Keratinocyte (primary cell): ENCODE measurements at regions not wholly inside any gene's neighbourhood (a gene's known extent, or its start where the extent isn't known, plus 50 kb on each side); places are given as distances from the start of the nearest gene placed in this dataset.

ENCODE experiments used
- DNase-seq: peaks from one replicate; pipeline ENCODE4 v3.0.0-alpha.2; 2011; ENCODE audit warnings: low read depth, missing footprints, low spot score
- FAIRE-seq: peaks from 2 replicates; lab custom pipeline; 2011; peaks lifted over from hg19 to GRCh38; lab: Jason Lieb, UNC
- H2AFZ ChIP-seq: 2 replicates; pipeline ENCODE4 v1.6.0; 2012; ENCODE audit warnings: low read length, control low read depth, inconsistent platforms; ENCODE audit not compliant: control insufficient read depth
- H3K27ac ChIP-seq: 2 replicates; pipeline ENCODE4 v1.5.1; 2011; ENCODE audit warnings: low read length; ENCODE audit not compliant: control insufficient read depth, insufficient read depth
- H3K27me3 ChIP-seq: 3 replicates; pipeline ENCODE4 v1.6.0; 2011; ENCODE audit warnings: low read length; ENCODE audit not compliant: control insufficient read depth, insufficient read depth; ENCODE audit errors: extremely low read depth
- H3K36me3 ChIP-seq, 2 experiments: 2 replicates in 1 of 2; 3 replicates in 1 of 2; pipeline ENCODE4 v1.5.1; 2011; ENCODE audit warnings: low read length in 2 of 2, mild to moderate bottlenecking in 1 of 2; ENCODE audit not compliant: control insufficient read depth in 2 of 2, insufficient read depth in 2 of 2; ENCODE audit errors: extremely low read depth in 1 of 2
- H3K4me1 ChIP-seq: 3 replicates; pipeline ENCODE4 v1.5.1; 2011; ENCODE audit warnings: low read length; ENCODE audit not compliant: control insufficient read depth, insufficient read depth; ENCODE audit errors: extremely low read depth
- H3K4me2 ChIP-seq: 3 replicates; pipeline ENCODE4 v1.6.0; 2011; ENCODE audit warnings: low read depth, low read length; ENCODE audit not compliant: control insufficient read depth, insufficient read depth; ENCODE audit errors: extremely low read depth
- H3K4me3 ChIP-seq, 3 experiments: fragments of 200-600 bp in 1 of 3; sonication (generic) in 1 of 3; 2 replicates in 2 of 3; 3 replicates in 1 of 3; pipeline ENCODE4 v1.5.1; 2011 to 2016; ENCODE audit warnings: low read length in 3 of 3, mild to moderate bottlenecking in 3 of 3, control low read depth in 2 of 3, inconsistent platforms in 1 of 3, low read depth in 1 of 3, mixed read lengths in 1 of 3, mixed run types in 1 of 3, moderate library complexity in 1 of 3; ENCODE audit not compliant: control insufficient read depth in 2 of 3, insufficient read depth in 2 of 3; ENCODE audit errors: extremely low read depth in 1 of 3
- H3K79me2 ChIP-seq: 2 replicates; pipeline ENCODE4 v1.6.0; 2012; ENCODE audit warnings: low read length; ENCODE audit not compliant: control insufficient read depth, insufficient read depth
- H3K9ac ChIP-seq: 3 replicates; pipeline ENCODE4 v1.6.0; 2011; ENCODE audit warnings: low read length; ENCODE audit not compliant: control insufficient read depth, insufficient read depth; ENCODE audit errors: extremely low read depth
- H3K9me1 ChIP-seq: 3 replicates; pipeline ENCODE4 v1.6.0; 2011; ENCODE audit warnings: low read length; ENCODE audit not compliant: control insufficient read depth, insufficient read depth; ENCODE audit errors: extremely low read depth
- H3K9me3 ChIP-seq: 2 replicates; pipeline ENCODE4 v1.5.1; 2012; ENCODE audit warnings: low read depth, low read length; ENCODE audit not compliant: control insufficient read depth
- H4K20me1 ChIP-seq: 3 replicates; pipeline ENCODE4 v1.6.0; 2011; ENCODE audit warnings: low read length; ENCODE audit not compliant: control insufficient read depth, insufficient read depth; ENCODE audit errors: extremely low read depth
- CTCF ChIP-seq, 3 experiments: IDR thresholded peaks in 1 of 3; conservative IDR thresholded peaks in 1 of 3; optimal IDR thresholded peaks in 1 of 3; 2 replicates in 2 of 3; 3 replicates in 1 of 3; pipeline versions ENCODE3 to v1.5.1; 2011; ENCODE audit warnings: low read length in 3 of 3, mild to moderate bottlenecking in 3 of 3, moderate library complexity in 2 of 3, control low read depth in 1 of 3, inconsistent platforms in 1 of 3; ENCODE audit not compliant: insufficient read depth in 2 of 3; ENCODE audit errors: extremely low read depth in 1 of 3
- EZH2 ChIP-seq: IDR thresholded peaks from one replicate; pipeline ENCODE4 v1.6.1; 2012; ENCODE audit warnings: inconsistent platforms, mild to moderate bottlenecking, low read length, moderate library complexity
- dilution Hi-C: fragments of 300-500 bp; cut with MboI; formaldehyde crosslinking; loops from one replicate; pipeline ENCODE4 v1.7.0; 2020; ENCODE audit warnings: low sequenced_read_pairs; ENCODE audit not compliant: extremely low pct_ligation_motif_present

- FAIRE-seq, result no peak
These were observed 719.0 kb upstream of the SLC39A10 start for GRCh38 chr2:194938066-194938465.

GRCh38 chr2:194927489-194927888 lies 729.5 kb upstream of the SLC39A10 start:
- FAIRE-seq, result no peak
- dilution Hi-C loops, result no loop called here
- no peaks in the 10 kb centered on the region for H3K36me3 ChIP-seq

More at GRCh38 chr2:194938066-194938465, 719.0 kb upstream of the SLC39A10 start:
- H3K9me3 ChIP-seq, result no peaks in the 10 kb centered on the region
- dilution Hi-C loops, result no loop called here
- H4K20me1 ChIP-seq, result no peaks in the 10 kb centered on the region
- no peak for DNase-seq
- no peaks in the 10 kb centered on the region for H3K4me1 ChIP-seq
- TF ChIP-seq EZH2 (no peak), CTCF (optimal IDR thresholded peaks at IDR 0.05 in 1 of 3, IDR thresholded peaks at IDR 0.05 in 1 of 3, conservative IDR thresholded peaks at IDR 0.05 in 1 of 3; ENCODE audit: extremely low read depth in 1 of 3, insufficient read depth in 2 of 3, low read length in 3 of 3) (no peak)
- H3K4me2 ChIP-seq, result no peak overlapping the region
- no peaks in the 10 kb centered on the region for H3K9me1 ChIP-seq
- no peaks in the 10 kb centered on the region for H3K79me2 ChIP-seq
- no peak overlapping the region for H2AFZ ChIP-seq
- no peak overlapping the region for H3K27ac ChIP-seq
- H3K4me3 ChIP-seq, result no peak overlapping the region
- H3K27me3 ChIP-seq, result no peaks in the 10 kb centered on the region
- no peaks in the 10 kb centered on the region for H3K36me3 ChIP-seq
- H3K9ac ChIP-seq, result no peak overlapping the region

More at GRCh38 chr2:194927489-194927888, 729.5 kb upstream of the SLC39A10 start:
- Histone ChIP-seq H3K4me2 (no peak overlapping the region), H3K27me3 (no peaks in the 10 kb centered on the region), H3K4me1 (no peaks in the 10 kb centered on the region), H3K4me3 (no peak overlapping the region), H3K79me2 (no peaks in the 10 kb centered on the region), H2AFZ (no peak overlapping the region), H3K9ac (no peak overlapping the region), H3K9me3 (no peaks in the 10 kb centered on the region), H3K9me1 (no peaks in the 10 kb centered on the region), H4K20me1 (no peaks in the 10 kb centered on the region), H3K27ac (no peak overlapping the region)
- DNase-seq, result no peak
- TF ChIP-seq CTCF (optimal IDR thresholded peaks at IDR 0.05 in 1 of 3, IDR thresholded peaks at IDR 0.05 in 1 of 3, conservative IDR thresholded peaks at IDR 0.05 in 1 of 3; ENCODE audit: extremely low read depth in 1 of 3, insufficient read depth in 2 of 3, low read length in 3 of 3) (no peak), EZH2 (no peak)
